GM11168 (cell line): ENCODE measurements at regions not wholly inside any gene's neighbourhood (a gene's known extent, or its start where the extent isn't known, plus 50 kb on each side); places are given as distances from the start of the nearest gene placed in this dataset.

Experiments used
- in situ Hi-C: fragments of 300-500 bp; cut with MboI; formaldehyde crosslinking; loops from one replicate; pipeline ENCODE4 v1.12.0; 2022; ENCODE audit warnings: low sequenced_read_pairs; ENCODE audit not compliant: unreplicated experiment

- in situ Hi-C loops: no loop called here
Measured at GRCh38 chr14:24695265-24696241, 61.6 kb upstream of the GZMB start.

GRCh38 chr14:24694680-24695079 is 60.7 kb upstream of the GZMB start:
- in situ Hi-C loops: no loop called here

- in situ Hi-C loops: no loop called here
Measured at GRCh38 chr14:24693983-24694382, 60.0 kb upstream of the GZMB start.

GRCh38 chr14:24693353-24693737 is 59.4 kb upstream of the GZMB start:
- in situ Hi-C loops: no loop called here

- in situ Hi-C loops: no loop called here
Measured at GRCh38 chr14:24692382-24693352, 58.7 kb upstream of the GZMB start.

GRCh38 chr14:24690492-24690891 is 56.5 kb upstream of the GZMB start:
- in situ Hi-C loops: no loop called here

GRCh38 chr14:24688030-24688658 is 54.2 kb upstream of the GZMB start:
- in situ Hi-C loops: no loop called here
